Gastrocnemius medialis (tissue), 4 donors: ENCODE measurements at regions not wholly inside any gene's neighbourhood (a gene's known extent, or its start where the extent isn't known, plus 50 kb on each side); places are given as distances from the start of the nearest gene placed in this dataset.

Experiments
- POLR2A ChIP-seq, 2 donors: fragments of 450-650 bp; IDR thresholded peaks; one replicate each; pipeline ENCODE4 v1.6.1; 2017; ENCODE audit warnings: antibody characterized with exemption in 2 of 2, mild to moderate bottlenecking in 2 of 2, moderate library complexity in 2 of 2
- TF ChIP-seq, protein P1 (sequence below), 5 experiments: fragments of 450-650 bp in 3 of 5; fragments of 200-600 bp in 2 of 5; sonication (generic) in 2 of 5; IDR thresholded peaks in 4 of 5; conservative IDR thresholded peaks in 1 of 5; 1 replicate in 4 of 5; 2 replicates in 1 of 5; pipeline ENCODE4 v1.5.1; 2016 to 2019; ENCODE audit warnings: antibody characterized with exemption in 5 of 5, mild to moderate bottlenecking in 3 of 5, moderate library complexity in 3 of 5

DNA sequence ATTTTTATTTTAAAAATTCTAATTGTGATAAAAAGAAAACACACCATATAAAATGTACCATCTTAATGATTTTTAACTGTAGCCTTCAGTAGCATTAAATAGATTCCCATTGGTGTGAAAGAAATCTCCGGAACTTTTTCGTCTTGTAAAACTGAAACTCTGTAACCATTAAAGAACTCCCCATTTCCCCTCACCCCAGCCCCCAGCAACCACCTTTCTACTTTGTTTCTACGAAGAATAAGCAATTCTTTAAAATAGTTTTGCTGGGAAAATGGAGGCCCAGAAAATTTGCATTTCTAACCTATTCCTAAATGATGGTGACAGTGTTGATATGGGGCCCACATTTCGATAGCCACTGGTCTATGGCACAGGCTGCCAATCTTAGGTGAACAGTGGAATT lies 305.4 kb upstream of the PFKP start:
- TF ChIP-seq, protein P1, sequence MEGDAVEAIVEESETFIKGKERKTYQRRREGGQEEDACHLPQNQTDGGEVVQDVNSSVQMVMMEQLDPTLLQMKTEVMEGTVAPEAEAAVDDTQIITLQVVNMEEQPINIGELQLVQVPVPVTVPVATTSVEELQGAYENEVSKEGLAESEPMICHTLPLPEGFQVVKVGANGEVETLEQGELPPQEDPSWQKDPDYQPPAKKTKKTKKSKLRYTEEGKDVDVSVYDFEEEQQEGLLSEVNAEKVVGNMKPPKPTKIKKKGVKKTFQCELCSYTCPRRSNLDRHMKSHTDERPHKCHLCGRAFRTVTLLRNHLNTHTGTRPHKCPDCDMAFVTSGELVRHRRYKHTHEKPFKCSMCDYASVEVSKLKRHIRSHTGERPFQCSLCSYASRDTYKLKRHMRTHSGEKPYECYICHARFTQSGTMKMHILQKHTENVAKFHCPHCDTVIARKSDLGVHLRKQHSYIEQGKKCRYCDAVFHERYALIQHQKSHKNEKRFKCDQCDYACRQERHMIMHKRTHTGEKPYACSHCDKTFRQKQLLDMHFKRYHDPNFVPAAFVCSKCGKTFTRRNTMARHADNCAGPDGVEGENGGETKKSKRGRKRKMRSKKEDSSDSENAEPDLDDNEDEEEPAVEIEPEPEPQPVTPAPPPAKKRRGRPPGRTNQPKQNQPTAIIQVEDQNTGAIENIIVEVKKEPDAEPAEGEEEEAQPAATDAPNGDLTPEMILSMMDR (IDR thresholded peaks at IDR 0.05 in 4 of 5, conservative IDR thresholded peaks at IDR 0.05 in 1 of 5): no peak
- TF ChIP-seq POLR2A (IDR thresholded peaks at IDR 0.05): no peak
